ENCODE measurements at regions not wholly inside any gene's neighbourhood (a gene's known extent, or its start where the extent isn't known, plus 50 kb on each side); places are given as distances from the start of the nearest gene placed in this dataset.
"Not testable (repeated sequence)": the region's sequence is repeated elsewhere in the genome, so short reads cannot be mapped to it uniquely, and the experiment has no call there.

DNA sequence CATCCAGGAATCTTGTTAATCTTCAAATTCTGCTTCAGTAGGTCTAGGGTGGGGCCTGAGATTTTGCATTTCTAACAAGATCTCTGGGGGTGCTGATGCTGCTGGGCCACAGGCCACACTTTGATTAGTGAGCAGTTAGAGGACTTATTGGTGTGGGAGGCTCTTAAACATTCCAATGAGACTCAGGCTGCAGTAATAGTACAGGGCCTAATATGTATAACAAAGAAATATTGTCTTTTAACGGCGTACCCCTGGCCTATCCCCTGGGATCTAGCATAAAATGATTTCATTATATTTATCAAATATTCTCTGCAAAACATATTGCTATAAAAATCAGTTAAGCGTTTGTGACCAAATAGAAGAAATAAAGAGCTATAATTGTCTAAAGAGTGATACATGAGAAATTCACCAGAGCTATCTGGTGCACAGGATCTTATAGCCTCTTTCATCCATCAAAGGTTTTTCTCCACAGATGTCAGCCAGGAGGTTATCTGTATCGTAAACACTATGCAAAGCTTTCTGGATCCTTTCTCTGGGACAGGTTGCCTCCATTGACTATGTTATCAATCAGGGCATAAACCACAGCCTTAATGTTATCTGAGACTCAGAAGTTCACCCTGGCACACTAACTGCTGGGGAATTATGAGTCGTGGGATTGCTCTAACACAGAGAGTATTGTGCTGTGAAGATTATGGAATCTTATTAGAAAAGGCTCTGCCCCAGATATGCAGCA lies 488.5 kb upstream of the MAP3K7 start:
- no peak for DNase-seq

DNA sequence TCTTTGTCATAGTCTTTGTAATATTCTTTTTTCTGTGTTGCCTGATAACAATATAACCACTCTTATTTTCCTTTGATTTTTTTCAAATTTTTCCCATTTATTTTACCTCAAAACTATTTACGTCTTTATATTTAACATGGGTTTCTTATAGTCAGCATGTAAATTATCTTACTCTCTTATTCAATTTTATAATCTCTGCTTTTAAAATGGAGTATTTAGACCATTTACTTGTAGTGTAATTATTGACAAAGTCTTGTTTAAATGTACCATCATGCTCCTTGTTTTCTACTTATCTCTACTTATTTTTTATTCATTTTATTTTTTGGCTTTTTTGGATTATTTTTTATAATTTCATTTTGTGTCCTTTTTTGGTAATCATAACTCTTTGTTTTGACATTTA lies 476.5 kb upstream of the MAP3K7 start:
- DNase-seq = no peak

DNA sequence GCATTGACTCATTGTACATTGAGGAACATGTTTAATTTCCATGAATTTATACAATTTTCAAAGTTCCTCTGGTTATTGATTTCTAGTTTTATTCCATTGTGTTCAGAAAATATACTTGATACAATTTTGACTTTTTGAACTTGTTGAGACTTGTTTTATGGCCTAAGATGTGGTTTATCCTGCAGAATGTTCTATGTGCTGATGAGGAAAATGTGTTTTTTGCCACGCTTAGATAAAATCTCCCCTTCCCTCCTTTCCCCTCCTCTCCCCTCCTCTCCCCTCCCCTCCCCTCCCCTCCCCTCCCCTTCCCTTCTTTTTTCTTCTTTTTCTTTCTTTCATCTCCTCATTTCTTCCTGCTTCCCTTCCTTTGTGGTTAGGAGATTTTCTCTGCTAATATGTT lies 470.8 kb upstream of the MAP3K7 start:
- DNase-seq = no peak

DNA sequence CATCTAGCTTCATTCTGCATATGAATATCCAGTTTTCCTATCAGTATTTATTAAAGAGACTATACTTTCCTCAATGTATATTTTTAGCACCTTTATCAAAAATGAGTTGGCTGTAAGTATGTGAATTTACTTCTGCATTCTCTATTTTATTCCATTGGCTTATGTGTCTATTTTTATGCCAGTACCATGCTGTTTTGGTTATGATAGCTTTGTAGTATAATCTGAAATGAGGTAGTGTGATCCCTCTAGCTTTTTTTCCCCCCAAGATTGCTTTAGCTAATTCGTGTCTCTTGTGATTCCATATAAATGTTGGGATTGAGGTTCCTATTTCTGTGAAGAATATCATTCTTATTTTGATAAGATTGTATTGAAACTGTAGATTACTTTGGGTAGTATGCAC lies 469.1 kb upstream of the MAP3K7 start:
- no peak for DNase-seq

DNA sequence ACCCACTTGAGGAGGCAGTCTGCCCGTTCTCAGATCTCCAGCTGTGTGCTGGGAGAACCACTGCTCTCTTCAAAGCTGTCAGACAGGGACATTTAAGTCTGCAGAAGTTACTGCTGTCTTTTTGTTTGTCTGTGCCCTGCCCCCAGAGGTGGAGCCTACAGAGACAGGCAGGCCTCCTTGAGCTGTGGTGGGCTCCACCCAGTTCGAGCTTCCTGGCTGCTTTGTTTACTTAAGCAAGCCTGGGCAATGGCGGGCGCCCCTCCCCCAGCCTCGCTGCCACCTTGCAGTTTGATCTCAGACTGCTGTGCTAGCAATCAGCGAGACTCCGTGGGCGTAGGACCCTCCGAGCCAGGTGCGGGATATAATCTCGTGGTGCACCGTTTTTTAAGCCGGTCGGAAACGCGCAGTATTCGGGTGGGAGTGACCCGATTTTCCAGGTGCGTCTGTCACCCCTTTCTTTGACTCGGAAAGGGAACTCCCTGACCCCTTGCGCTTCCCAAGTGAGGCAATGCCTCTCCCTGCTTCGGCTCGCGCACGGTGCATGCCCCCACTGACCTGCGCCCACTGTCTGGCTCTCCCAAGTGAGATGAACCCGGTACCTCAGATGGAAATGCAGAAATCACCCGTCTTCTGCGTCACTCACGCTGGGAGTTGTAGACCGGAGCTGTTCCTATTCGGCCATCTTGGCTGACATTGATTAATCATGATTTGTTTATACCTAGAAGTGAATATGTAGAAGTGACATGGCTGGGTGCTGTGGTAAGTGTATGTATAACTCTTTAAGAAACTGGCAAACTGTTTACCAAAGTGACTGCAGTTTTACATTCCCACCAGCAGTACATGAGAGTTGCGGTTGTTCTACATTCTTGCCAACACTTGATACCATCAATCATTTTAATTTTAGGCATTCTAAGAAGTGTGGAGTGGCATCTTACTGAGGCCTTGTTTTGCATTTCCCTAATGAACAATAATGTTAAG lies 465.9 kb upstream of the MAP3K7 start:
- DNase-seq = not testable (repeated sequence)

DNA sequence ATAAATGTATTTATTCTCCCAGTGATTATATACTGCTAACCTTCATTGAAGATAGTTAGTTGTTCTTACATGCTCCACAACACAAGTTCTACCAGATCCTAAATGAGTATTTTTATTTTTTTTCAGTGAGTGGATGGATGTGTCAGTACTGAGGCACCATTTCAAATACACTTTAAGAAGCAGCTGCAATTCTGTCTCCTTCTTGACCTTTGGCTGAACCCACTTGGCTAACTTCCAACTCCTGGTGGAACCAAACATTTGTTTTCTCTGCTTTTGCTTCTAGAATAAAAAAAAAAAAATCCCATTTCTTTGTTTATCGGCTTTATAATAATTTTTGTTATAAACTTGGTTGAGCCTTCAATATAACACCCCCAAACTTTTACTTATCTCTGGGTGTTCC lies 458.3 kb upstream of the MAP3K7 start:
- no peak for DNase-seq

DNA sequence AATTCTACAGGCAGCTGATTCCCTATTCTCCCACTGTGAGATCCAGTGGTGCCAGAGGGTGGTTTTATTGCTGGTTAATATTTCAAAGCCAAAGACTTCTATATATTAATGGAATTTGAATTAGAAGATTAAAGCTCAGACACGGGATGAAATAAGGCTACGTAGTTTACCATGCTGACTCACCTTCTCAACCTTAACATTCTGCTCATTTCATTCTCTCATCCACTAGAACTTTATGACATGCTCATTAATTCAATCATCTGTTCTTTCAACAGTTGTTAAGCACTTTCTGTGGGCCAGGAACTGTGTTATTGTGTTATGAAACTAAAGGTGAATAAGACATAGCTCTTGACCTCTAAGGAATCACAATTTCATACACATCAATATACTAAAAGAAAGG lies 456.9 kb upstream of the MAP3K7 start:
- no peak for DNase-seq

DNA sequence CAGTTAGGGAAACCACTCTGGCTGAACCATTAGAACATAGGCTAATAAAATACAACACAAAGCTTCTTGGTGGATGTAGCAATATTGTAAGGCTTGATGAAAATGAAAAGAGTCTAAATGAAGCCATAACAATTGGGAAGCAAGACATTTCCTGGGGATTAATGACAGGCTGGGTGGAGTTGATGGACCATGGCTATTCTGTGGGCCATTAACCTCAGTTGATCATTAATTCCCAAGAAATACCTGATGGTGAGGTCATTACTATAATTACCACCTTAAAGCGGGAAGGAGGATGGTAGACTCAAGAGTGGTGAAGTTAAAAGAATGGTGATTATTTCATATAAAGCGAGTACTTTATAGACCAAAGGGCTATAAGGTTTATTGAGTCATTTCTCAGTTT lies 455.8 kb upstream of the MAP3K7 start:
- DNase-seq = no peak

DNA sequence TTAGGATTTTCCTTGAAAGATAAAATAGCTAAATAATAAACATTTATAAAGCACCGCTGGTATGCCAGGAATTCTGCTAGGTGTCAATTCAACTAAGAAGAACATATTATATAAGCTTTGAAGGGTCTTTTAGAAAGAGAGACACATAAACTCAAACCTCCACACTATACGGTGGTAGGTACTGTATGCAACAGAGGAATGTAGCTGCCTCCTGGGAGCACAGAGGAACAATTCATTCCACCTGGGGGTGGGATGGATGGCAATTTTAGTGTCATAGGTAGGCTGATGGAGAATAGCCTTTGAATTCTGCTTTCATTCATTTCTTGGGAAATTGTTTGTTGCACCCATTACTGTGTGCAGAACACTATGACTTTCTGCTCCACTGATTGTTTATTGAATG lies 447.1 kb upstream of the MAP3K7 start:
- no peak for DNase-seq

DNA sequence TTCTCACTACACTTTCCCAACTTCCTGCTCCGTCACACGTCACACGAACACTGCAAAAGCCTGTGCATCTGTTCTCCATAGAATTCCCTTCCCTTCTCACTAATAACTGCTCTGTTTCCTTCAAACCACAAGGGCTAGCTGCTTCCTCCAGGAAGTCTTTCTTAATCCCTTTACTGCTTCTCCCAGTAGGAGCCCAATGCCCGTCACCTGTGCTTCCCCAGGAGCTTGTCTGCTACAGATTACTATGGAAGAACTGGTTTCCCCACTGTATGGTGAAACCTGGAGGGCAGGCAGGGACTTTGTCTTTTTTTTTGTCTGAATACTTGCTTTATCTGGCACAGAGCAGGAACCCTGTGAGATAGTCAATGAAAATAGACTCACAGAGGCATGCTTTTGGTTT lies 444.7 kb upstream of the MAP3K7 start:
- DNase-seq = no peak

DNA sequence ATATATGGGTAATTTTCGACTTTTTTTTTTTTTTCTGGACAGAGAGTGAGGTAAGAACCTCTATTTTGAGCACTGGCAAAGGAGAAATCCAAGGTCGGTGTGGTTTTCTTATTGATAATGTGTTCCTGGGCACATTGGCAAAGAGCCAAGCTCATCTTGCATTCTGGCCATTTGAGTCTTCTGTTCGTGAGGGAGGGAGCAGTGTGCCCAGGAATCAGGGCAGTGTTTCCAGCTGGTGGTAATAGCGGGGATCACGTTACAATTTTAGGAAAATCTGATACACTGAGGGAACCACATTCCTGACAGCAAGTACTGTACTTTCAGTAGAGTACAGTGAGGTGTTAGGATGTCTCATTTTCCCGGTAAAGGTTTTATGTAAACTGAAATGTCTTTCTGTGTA lies 442.3 kb upstream of the MAP3K7 start:
- peak; percentile 32 for DNase-seq

DNA sequence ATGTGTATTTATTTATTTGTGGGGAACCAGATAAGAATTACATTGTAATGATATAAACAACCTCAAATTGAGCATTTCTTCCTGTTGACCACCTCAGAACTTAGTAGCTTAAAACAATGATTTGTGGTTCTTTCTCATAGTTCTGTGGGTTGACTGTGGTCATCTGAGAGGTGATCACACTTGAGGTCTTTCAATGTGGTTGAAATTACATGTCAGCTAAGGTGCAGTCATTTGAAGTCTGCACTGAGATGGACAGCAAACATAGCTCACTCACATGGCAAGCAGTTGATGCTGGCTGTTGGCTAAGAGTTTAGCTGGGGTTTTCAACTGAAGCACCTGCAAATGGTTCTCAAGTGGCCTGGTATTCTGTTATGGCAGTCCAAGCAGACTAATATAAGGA lies 436.7 kb upstream of the MAP3K7 start:
- no peak for DNase-seq

DNA sequence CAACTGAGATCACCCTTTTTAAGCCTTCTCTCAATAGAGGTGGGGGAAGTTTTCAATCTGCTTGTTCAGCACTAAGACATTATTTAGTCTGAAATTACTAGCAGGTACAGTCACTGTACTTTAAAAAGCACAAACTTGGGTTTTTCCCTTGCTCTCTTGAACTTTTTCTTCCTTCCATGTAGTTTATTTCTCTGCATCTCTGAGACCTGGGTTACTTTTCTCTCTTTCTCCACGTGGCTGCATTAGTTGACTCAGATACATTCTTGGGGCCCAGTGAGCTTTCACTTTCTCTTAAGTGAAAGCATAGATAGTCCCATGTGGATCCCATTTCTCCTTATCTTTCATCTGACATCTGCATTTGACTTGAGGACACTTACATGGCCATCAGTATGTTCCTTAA lies 433.9 kb upstream of the MAP3K7 start:
- no peak for DNase-seq

DNA sequence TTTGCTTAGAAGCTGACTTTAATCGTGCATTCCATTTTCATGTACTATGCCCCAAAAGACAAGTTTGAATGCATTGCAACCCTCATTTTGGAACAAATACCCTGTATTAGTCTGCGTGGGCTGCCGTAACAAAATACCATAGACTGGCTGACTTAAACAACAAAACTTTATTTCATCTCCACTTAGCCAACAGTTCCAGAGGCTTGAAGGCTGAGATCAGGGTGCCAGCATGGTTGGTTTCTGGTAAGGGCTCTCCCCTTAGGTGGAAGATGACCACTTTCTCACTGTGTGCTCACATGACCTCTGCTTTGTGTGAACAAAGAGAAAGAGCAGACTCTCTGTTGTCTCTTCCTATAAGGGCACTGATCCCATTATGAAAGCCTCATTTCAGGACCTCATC lies 431.7 kb upstream of the MAP3K7 start:
- DNase-seq = no peak

DNA sequence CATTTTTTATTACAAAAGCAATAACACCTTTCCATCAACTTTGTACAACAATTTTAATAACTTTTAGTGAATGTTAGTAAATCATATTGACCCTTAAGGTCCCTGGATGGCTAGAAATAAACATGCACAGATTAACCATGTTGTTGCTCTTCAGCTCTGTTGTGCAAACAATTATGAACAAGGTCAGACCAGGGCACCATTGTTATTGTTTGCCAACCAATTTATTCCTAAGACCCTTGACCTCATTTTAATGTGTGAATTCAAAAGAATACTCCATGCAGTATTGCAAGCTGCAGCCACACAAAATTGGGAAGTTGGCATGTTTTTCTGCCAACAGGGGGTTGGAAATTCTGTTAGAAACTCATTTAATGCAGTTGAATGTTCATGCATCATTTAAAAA lies 426.6 kb upstream of the MAP3K7 start:
- no peak for DNase-seq

DNA sequence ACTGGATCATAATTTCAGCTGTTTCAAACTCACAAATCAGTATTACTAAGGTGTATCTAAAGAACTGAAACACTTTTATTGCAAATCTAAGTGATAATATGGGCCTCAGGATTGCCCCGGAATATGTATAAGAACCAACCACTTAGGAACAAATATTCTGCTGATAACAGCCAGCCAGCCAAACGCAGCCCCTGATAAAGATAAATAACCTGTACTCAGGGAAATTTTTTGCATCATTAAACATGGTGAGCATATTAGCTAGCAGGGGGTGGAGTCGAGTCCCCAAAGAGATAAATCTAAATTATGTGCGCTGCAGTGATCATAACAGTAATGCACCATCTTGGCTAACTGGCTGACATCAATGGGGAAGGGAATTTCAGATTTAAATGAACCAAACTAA lies 410.2 kb upstream of the MAP3K7 start:
- no peak for DNase-seq

DNA sequence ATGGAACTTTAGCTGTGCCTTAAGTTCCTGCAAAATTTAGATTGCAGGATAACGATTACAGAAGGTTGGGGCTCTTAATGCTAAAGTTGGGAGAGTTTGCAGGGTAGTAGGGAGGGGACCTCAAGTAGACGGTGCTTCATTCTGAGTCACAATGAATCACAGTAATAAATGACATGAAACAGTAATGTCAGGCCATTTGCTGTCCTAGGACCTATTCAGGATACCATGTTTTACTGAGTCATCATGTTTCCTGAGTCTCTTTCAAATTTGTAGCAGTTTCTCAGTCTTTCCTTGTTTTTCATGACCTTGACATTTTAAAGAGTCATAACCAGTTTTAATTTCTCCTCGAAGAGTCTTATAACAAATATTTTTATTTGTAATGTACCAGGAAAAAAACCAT lies 406.9 kb upstream of the MAP3K7 start:
- DNase-seq = no peak

DNA sequence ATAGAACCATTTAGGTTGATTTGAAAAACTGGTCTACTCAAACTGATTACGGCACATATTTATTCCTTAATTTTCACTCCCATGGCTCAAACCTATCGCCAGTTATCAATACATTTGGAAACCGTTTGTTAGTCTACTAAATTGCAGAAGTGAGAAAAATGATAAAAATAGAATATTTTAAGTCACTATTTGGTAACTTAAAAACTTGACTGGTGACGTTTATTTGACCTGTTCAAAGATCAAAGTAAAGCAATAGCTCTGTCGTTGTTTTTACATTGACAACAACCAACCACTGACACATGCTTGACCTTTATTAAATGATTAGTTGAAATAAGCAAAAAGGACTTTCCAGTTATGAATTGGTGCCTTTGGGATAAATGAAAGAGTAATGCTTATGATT lies 402.9 kb upstream of the MAP3K7 start:
- no peak for DNase-seq

DNA sequence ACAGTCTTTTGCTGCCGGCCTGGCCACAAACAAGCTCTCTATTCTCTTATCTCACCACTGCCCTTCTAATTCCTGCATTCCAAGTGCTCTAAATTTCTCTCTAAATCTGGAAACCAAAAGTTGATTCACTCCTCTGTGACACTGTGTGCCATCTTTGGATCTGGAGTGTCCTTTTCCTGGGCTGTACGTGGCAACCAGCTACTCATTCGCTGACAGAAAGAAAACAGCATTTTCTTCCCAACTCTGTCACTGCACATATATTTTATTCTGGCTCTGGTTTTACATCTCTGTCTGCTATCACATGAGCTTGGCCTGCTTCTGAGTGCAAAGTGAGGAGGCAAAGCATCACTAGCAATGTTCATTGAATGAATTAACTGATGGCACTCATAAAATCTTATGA lies 397.2 kb upstream of the MAP3K7 start:
- no peak for DNase-seq

DNA sequence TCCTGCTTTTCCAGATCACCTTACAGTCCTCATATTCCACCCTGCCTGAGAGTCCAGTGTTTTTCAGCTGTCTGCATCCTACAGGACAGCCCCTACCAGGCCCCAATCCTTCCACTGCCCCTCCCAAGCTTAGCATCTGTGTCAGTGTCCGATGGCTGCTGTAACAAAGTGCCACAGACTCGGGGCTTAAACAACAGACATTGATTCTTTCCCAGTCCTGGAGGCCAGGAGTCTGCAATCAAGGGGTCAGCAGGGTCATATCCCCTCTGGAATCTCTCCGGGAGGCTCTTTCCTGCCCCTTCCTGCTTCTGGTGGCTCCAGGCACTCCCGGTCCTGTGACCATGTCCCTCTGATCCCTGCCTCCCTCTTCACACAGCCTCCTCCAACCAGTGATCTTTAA lies 396.6 kb upstream of the MAP3K7 start:
- DNase-seq = no peak

DNA sequence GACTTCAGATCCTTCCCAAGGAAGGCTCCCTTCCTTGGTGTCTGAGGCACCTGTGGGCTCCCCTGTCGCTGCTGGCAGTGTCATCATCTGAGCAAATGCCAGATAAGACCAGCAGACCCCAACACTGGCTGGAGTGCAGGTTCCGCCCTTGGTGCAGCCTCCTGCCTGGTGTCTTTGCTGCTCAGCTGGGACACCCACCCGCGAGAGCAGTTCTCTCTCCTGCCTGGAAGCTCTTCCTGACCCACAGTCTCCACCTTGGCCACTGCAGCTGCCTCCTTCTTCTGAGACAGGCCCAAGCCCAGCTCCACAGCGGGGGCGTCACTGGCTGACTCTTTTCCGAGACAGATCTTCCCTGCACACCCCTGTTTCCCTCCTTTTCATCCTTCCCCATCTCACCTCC lies 395.7 kb upstream of the MAP3K7 start:
- DNase-seq = no peak

DNA sequence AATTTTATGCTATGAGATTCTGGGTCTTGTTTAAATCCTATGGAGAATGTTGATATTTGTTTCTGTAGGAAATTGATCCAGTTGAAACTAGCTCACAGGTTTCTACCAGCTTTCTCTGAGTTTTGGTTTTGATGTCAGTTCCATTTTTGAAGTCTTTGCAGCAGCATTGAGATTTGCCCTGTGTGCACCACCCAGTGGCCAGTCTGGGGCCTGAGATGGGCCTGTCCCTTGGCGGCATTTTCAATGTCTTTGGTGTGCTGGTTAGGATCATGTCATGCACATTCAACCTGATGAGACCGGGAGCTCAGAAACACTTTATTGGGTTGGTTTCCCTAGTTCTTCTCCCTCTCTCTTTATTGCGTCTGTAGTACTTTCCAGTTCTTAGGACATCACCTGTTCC lies 395.2 kb upstream of the MAP3K7 start:
- no peak for DNase-seq

DNA sequence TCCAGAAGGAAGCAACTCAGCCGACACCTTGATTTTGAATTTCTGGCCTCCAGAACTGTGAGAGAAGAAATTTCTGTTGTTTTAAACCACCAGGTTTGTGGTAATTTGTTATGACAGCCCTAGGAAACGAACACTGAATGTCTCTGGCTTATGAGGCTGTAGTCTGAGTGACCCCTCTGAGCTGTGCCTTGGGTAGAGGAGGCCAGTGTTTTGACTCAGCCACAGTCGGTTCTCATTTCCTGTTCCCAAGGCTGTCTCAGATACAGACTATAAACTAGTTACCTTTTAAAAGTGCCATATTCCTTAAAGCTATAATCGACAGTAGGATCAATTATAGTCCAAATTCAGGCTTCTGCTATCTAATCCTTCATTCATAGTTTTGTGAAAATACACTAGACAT lies 391.2 kb upstream of the MAP3K7 start:
- DNase-seq = no peak

DNA sequence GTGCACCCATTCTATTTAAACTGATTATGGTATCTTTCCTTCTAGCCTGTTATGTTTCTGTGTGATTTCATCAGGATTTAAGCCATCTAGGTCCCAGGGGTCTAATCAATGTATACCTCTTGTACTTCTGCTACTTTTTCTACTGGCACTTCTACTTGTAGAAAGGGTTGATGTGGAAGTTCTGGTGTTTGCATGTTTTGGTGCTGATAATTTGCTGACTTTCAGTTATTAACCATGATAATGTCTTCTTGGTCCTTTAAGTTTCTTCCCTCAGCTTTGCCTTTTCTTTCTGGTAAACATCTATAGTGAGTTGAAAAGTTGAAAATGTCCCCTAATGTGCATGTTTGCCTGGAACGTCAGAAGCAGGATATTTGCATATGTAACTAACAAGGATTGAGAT lies 390.6 kb upstream of the MAP3K7 start:
- DNase-seq = no peak

DNA sequence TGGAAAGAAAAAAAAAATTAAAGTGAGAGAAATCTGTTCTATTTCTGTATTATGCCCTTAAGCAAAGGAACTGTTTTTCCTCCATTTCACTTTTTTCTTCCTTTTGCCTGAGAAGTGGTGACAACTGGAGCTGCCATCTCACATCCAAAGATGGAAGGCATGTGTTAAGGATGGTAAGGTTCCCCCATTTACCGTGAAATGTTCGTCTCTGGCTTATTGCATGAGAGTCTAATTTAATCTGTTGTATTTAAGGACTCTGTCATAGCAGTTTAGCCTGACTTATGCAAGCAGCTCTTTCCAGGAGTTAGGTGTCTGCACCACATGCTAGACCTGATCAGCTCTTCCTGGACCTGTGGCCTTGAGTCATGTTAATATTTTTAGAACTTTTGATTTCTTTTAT lies 389.5 kb upstream of the MAP3K7 start:
- DNase-seq = no peak

All from DMS153 (cell line).